SK-N-SH (cell line): ENCODE measurements at regions not wholly inside any gene's neighbourhood (a gene's known extent, or its start where the extent isn't known, plus 50 kb on each side); places are given as distances from the start of the nearest gene placed in this dataset.

Source experiments
- CTCF ChIA-PET: fragments of 300-600, 350-600 bp; formaldehyde crosslinking; extraction: SDS; loops from one replicate; lab custom pipeline; 2021; lab: Yijun Ruan, JAX
- POLR2A ChIA-PET: fragments of 350-600 bp; sonication (Branson Sonifier 250); formaldehyde crosslinking; extraction: SDS; loops from one replicate; lab custom pipeline; 2020; ENCODE audit warnings: antibody characterized with exemption, inconsistent platforms; lab: Yijun Ruan, JAX
- DNase-seq: peaks from one replicate; pipeline ENCODE4 v3.0.0; 2012
- H2AFZ ChIP-seq: fragments of 200-600 bp; sonication (generic); 2 replicates; pipeline ENCODE4 v1.8.1; 2016; ENCODE audit warnings: antibody characterized with exemption, mild to moderate bottlenecking, low read depth
- H3F3A ChIP-seq: fragments of 200-600 bp; sonication (generic); replicated peaks from 2 replicates; pipeline ENCODE3; 2016; ENCODE audit warnings: antibody characterized with exemption, mild to moderate bottlenecking; ENCODE audit not compliant: insufficient read depth
- H3K27ac ChIP-seq, 2 experiments: fragments of 200-500 bp in 1 of 2; fragments of 200-600 bp in 1 of 2; sonication (Bioruptor generic) in 1 of 2; sonication (generic), shearing (Covaris generic) in 1 of 2; 2 replicates each; pipeline versions ENCODE4 v1.5.1 to v1.6.1; 2014 to 2016; ENCODE audit warnings: low read depth in 2 of 2, inconsistent platforms in 1 of 2, low read length in 1 of 2, mild to moderate bottlenecking in 1 of 2, mixed read lengths in 1 of 2
- H3K27me3 ChIP-seq: fragments of 200-600 bp; sonication (generic), shearing (Covaris generic); 2 replicates; pipeline ENCODE4 v1.6.1; 2016; ENCODE audit warnings: mixed run types; ENCODE audit not compliant: insufficient read depth
- H3K36me3 ChIP-seq, 2 experiments: fragments of 200-500 bp in 1 of 2; fragments of 200-600 bp in 1 of 2; sonication (Bioruptor generic) in 1 of 2; sonication (generic) in 1 of 2; replicated peaks in 1 of 2; 2 replicates each; pipeline versions ENCODE3 to v1.5.1; 2014 to 2016; ENCODE audit warnings: low read length in 1 of 2, mild to moderate bottlenecking in 1 of 2; ENCODE audit not compliant: insufficient read depth in 2 of 2, control insufficient read depth in 1 of 2
- H3K4me1 ChIP-seq, 2 experiments: fragments of 200-500 bp in 1 of 2; fragments of 200-600 bp in 1 of 2; sonication (Bioruptor generic) in 1 of 2; sonication (generic), shearing (Covaris generic) in 1 of 2; 2 replicates each; pipeline versions ENCODE4 v1.5.1 to v1.6.1; 2014 to 2016; ENCODE audit warnings: low read depth in 1 of 2, low read length in 1 of 2, mixed run types in 1 of 2; ENCODE audit not compliant: insufficient read depth in 2 of 2, control insufficient read depth in 1 of 2
- H3K4me2 ChIP-seq: fragments of 200-600 bp; sonication (generic), shearing (Covaris generic); 2 replicates; pipeline ENCODE4 v1.6.1; 2017; ENCODE audit warnings: mixed run types
- H3K4me3 ChIP-seq, 2 experiments: fragments of 200-500 bp in 1 of 2; fragments of 200-600 bp in 1 of 2; sonication (Bioruptor generic) in 1 of 2; sonication (generic), shearing (Covaris generic) in 1 of 2; 2 replicates each; pipeline versions ENCODE4 v1.5.1 to v1.8.1; 2014 to 2016; ENCODE audit warnings: low read depth in 2 of 2, inconsistent platforms in 1 of 2, low read length in 1 of 2, mild to moderate bottlenecking in 1 of 2, mixed read lengths in 1 of 2, moderate library complexity in 1 of 2
- H3K79me2 ChIP-seq: fragments of 200-600 bp; sonication (generic); 2 replicates; pipeline ENCODE4 v1.8.1; 2017; ENCODE audit warnings: mild to moderate bottlenecking; ENCODE audit not compliant: insufficient read depth
- H3K9ac ChIP-seq: fragments of 200-600 bp; sonication (generic); 2 replicates; pipeline ENCODE4 v1.6.1; 2017; ENCODE audit warnings: mixed run types
- H3K9me2 ChIP-seq: fragments of 200-600 bp; sonication (generic); 2 replicates; pipeline ENCODE4 v1.6.1; 2017; ENCODE audit warnings: mixed run types
- H3K9me3 ChIP-seq: fragments of 200-600 bp; sonication (generic); 2 replicates; pipeline ENCODE4 v1.6.1; 2017; ENCODE audit warnings: mixed run types, mild to moderate bottlenecking, moderate library complexity
- H4K20me1 ChIP-seq: fragments of 200-600 bp; sonication (generic); 2 replicates; pipeline ENCODE4 v1.6.1; 2017; ENCODE audit warnings: mild to moderate bottlenecking, mixed run types; ENCODE audit not compliant: insufficient read depth
- CHD2 ChIP-seq: fragments of 150-350 bp; IDR thresholded peaks from 2 replicates; pipeline ENCODE4 v1.6.1; 2018; ENCODE audit warnings: low read length; ENCODE audit not compliant: partially characterized antibody
- ELF1 ChIP-seq: IDR thresholded peaks from 2 replicates; pipeline ENCODE4 v1.4.0; 2012
- EP300 ChIP-seq, 2 experiments: IDR thresholded peaks; 2 replicates each; pipeline versions ENCODE4 v1.4.0 to v1.6.1; 2012; ENCODE audit warnings: borderline replicate concordance in 1 of 2, low read depth in 1 of 2, low read length in 1 of 2
- FOXM1 ChIP-seq: IDR thresholded peaks from 2 replicates; pipeline ENCODE4 v1.4.0; 2012; ENCODE audit warnings: low read depth, mild to moderate bottlenecking
- IRF3 ChIP-seq: fragments of 150-350 bp; IDR thresholded peaks from 2 replicates; pipeline ENCODE4 v1.6.1; 2016; ENCODE audit warnings: mild to moderate bottlenecking, low read depth, low read length
- JUND ChIP-seq: IDR thresholded peaks from 2 replicates; pipeline ENCODE4 v1.4.0; 2012
- MEF2A ChIP-seq: IDR thresholded peaks from 2 replicates; pipeline ENCODE4 v1.4.0; 2012; ENCODE audit warnings: low read depth, borderline replicate concordance
- NFIC ChIP-seq: IDR thresholded peaks from 2 replicates; pipeline ENCODE4 v1.4.0; 2012; ENCODE audit warnings: borderline replicate concordance
- POLR2AphosphoS5 ChIP-seq: IDR thresholded peaks from 2 replicates; pipeline ENCODE4 v1.6.1; 2012; ENCODE audit warnings: low read depth, low read length
- REST ChIP-seq: IDR thresholded peaks from 2 replicates; pipeline ENCODE4 v1.6.1; 2012; ENCODE audit warnings: mild to moderate bottlenecking, low read depth, low read length, moderate library complexity
- RFX5 ChIP-seq: IDR thresholded peaks from 2 replicates; pipeline ENCODE4 v1.6.1; 2012; ENCODE audit warnings: mild to moderate bottlenecking, improper control_type of control experiment, low read length
- SIN3A ChIP-seq: IDR thresholded peaks from 2 replicates; pipeline ENCODE4 v1.6.1; 2012; ENCODE audit warnings: low read depth, mild to moderate bottlenecking, low read length, moderate library complexity, borderline replicate concordance
- SMC3 ChIP-seq: IDR thresholded peaks from 2 replicates; pipeline ENCODE4 v1.6.1; 2012; ENCODE audit warnings: low read depth, low read length, improper control_type of control experiment
- TAF1 ChIP-seq: IDR thresholded peaks from 2 replicates; pipeline ENCODE4 v1.6.1; 2012; ENCODE audit warnings: low read depth, mild to moderate bottlenecking, low read length, moderate library complexity, borderline replicate concordance
- USF1 ChIP-seq: IDR thresholded peaks from 2 replicates; pipeline ENCODE4 v1.4.0; 2012; ENCODE audit warnings: low read depth, borderline replicate concordance
- USF2 ChIP-seq: fragments of 150-350 bp; IDR thresholded peaks from 2 replicates; pipeline ENCODE4 v1.6.1; 2017; ENCODE audit warnings: antibody characterized with exemption, low read length, low read depth, borderline replicate concordance
- YY1 ChIP-seq: IDR thresholded peaks from 2 replicates; pipeline ENCODE4 v1.4.0; 2012; ENCODE audit warnings: low read depth, mild to moderate bottlenecking
- WGBS: methylation state at CpG from one replicate; pipeline ENCODE4 v1.1.6; 2017; ENCODE audit warnings: low lambda C conversion rate; 5-methylcytosine and 5-hydroxymethylcytosine counted together

GRCh38 chr15:72852273-72852672 lies 68.7 kb upstream of the ADPGK start:
- no peak for TF ChIP-seq ELF1
- no peak for TF ChIP-seq EP300 (IDR thresholded peaks at IDR 0.05; ENCODE audit: borderline replicate concordance in 1 of 2, low read depth in 1 of 2, low read length in 1 of 2)
- no peak for TF ChIP-seq TAF1
- no peak for TF ChIP-seq JUND
- no peak for TF ChIP-seq REST
- no peak for TF ChIP-seq SIN3A
- TF ChIP-seq SMC3, result no peak
- TF ChIP-seq CHD2, result no peak
- no peak for TF ChIP-seq IRF3
- TF ChIP-seq FOXM1, result no peak
- TF ChIP-seq POLR2AphosphoS5, result no peak
- TF ChIP-seq USF1, result no peak
- no peak for TF ChIP-seq NFIC
- TF ChIP-seq RFX5, result no peak
- TF ChIP-seq USF2, result no peak
- TF ChIP-seq MEF2A, result no peak
- no peak for TF ChIP-seq YY1
- H2AFZ ChIP-seq, result no peak overlapping the region
- no peaks in the 10 kb centered on the region for H3F3A ChIP-seq
- H3K79me2 ChIP-seq, result no peaks in the 10 kb centered on the region
- no peak overlapping the region for H3K27ac ChIP-seq
- 24% methylated on average over 3 of the region's 3 CpGs for WGBS
- H3K4me1 ChIP-seq, result no peaks in the 10 kb centered on the region
- no peak for DNase-seq
- H4K20me1 ChIP-seq, result no peaks in the 10 kb centered on the region
- H3K4me3 ChIP-seq, result no peak overlapping the region
- H3K27me3 ChIP-seq, result no peaks in the 10 kb centered on the region
- H3K4me2 ChIP-seq, result no peak overlapping the region
- no peaks in the 10 kb centered on the region for H3K36me3 ChIP-seq
- ChIA-PET CTCF (no interaction called here), POLR2A (no interaction called here)
- no peaks in the 10 kb centered on the region for H3K9me3 ChIP-seq
- no peaks in the 10 kb centered on the region for H3K9me2 ChIP-seq
- H3K9ac ChIP-seq, result no peak overlapping the region
